Endothelial cell of umbilical vein (primary cell): ENCODE measurements at regions not wholly inside any gene's neighbourhood (a gene's known extent, or its start where the extent isn't known, plus 50 kb on each side); places are given as distances from the start of the nearest gene placed in this dataset.

ENCODE experiments used
- BruUV-seq: library from RNA; stranded (reverse); fragments of 400-500 nt; replicated peaks from 2 replicates; lab custom pipeline; 2021; lab: Mats Ljungman, UMichigan
- CTCF ChIA-PET: fragments of 300-600, 350-600 bp; sonication (Branson Sonifier 250); formaldehyde crosslinking; loops from one replicate; lab custom pipeline; 2021; ENCODE audit warnings: antibody characterized with exemption, inconsistent platforms; lab: Charles Lee
- POLR2A ChIA-PET: fragments of 300-600, 350-600 bp; sonication (Branson Sonifier 250); formaldehyde crosslinking; loops from one replicate; lab custom pipeline; 2021; ENCODE audit warnings: antibody characterized with exemption, inconsistent platforms; lab: Charles Lee
- DNase-seq: peaks from one replicate; pipeline ENCODE4 v3.0.0-alpha.2; 2011; ENCODE audit warnings: low read depth, low spot score
- FAIRE-seq: peaks from 2 replicates; lab custom pipeline; 2011; peaks lifted over from hg19 to GRCh38; lab: Jason Lieb, UNC
- H2AFZ ChIP-seq: 2 replicates; pipeline ENCODE4 v1.6.0; 2012; ENCODE audit warnings: low read depth, low read length, control low read depth, inconsistent platforms
- H3K27ac ChIP-seq: 2 replicates; pipeline ENCODE4 v1.5.1; 2011; ENCODE audit warnings: low read depth, mild to moderate bottlenecking, control low read depth, low read length, moderate library complexity; ENCODE audit not compliant: insufficient read depth
- H3K27me3 ChIP-seq, 2 experiments: 2 replicates each; pipeline versions ENCODE4 v1.6.0 to v1.6.1; 2011; ENCODE audit warnings: low read length in 2 of 2, mixed read lengths in 1 of 2; ENCODE audit not compliant: control insufficient read depth in 2 of 2, insufficient read depth in 2 of 2
- H3K36me3 ChIP-seq, 2 experiments: 2 replicates in 1 of 2; 3 replicates in 1 of 2; pipeline ENCODE4 v1.5.1; 2011; ENCODE audit warnings: low read length in 2 of 2, mild to moderate bottlenecking in 1 of 2, moderate library complexity in 1 of 2; ENCODE audit not compliant: control insufficient read depth in 2 of 2, insufficient read depth in 2 of 2; ENCODE audit errors: extremely low read depth in 1 of 2
- H3K4me1 ChIP-seq: 3 replicates; pipeline ENCODE4 v1.5.1; 2011; ENCODE audit warnings: mild to moderate bottlenecking, low read length; ENCODE audit not compliant: control insufficient read depth, insufficient read depth; ENCODE audit errors: extremely low read depth
- H3K4me2 ChIP-seq: 2 replicates; pipeline ENCODE4 v1.6.1; 2011; ENCODE audit warnings: low read length, control low read depth, mixed read lengths; ENCODE audit not compliant: insufficient read depth
- H3K4me3 ChIP-seq, 3 experiments: fragments of 200-600 bp in 1 of 3; sonication (generic), shearing (Covaris generic) in 1 of 3; replicated peaks in 1 of 3; 2 replicates each; pipeline ENCODE4 v1.5.1; 2011 to 2016; ENCODE audit warnings: control low read depth in 3 of 3, low read length in 3 of 3, mild to moderate bottlenecking in 2 of 3, inconsistent platforms in 1 of 3, low read depth in 1 of 3, moderate library complexity in 1 of 3; ENCODE audit not compliant: insufficient read depth in 1 of 3
- H3K79me2 ChIP-seq: 2 replicates; pipeline ENCODE4 v1.6.0; 2012; ENCODE audit warnings: low read length, inconsistent platforms; ENCODE audit not compliant: control insufficient read depth, insufficient read depth
- H3K9ac ChIP-seq: replicated peaks from 2 replicates; pipeline ENCODE3; 2011; ENCODE audit warnings: low read length, control low read depth; ENCODE audit not compliant: insufficient read depth; ENCODE audit errors: extremely low read depth
- H3K9me1 ChIP-seq: replicated peaks from 3 replicates; pipeline ENCODE4 v1.6.0; 2011; ENCODE audit warnings: mild to moderate bottlenecking, low read length; ENCODE audit not compliant: control insufficient read depth, insufficient read depth; ENCODE audit errors: extremely low read depth
- H3K9me3 ChIP-seq: replicated peaks from 2 replicates; pipeline ENCODE4 v1.5.1; 2012; ENCODE audit warnings: low read length, inconsistent platforms; ENCODE audit not compliant: control insufficient read depth, insufficient read depth
- H4K20me1 ChIP-seq: replicated peaks from 2 replicates; pipeline ENCODE3; 2011; ENCODE audit warnings: mild to moderate bottlenecking, low read length; ENCODE audit not compliant: control insufficient read depth, insufficient read depth; ENCODE audit errors: extremely low read depth
- EZH2 ChIP-seq: IDR thresholded peaks from 2 replicates; pipeline ENCODE4 v1.6.1; 2012; ENCODE audit warnings: borderline replicate concordance, low read depth, mild to moderate bottlenecking, moderate library complexity, low read length, inconsistent platforms; ENCODE audit not compliant: severe bottlenecking
- FOS ChIP-seq: IDR thresholded peaks from 2 replicates; pipeline ENCODE4 v1.6.1; 2011; ENCODE audit warnings: mild to moderate bottlenecking, low read length, moderate library complexity, borderline replicate concordance; ENCODE audit not compliant: insufficient read depth
- GATA2 ChIP-seq: IDR thresholded peaks from 2 replicates; pipeline ENCODE4 v1.7.0; 2011; ENCODE audit warnings: low read depth, mild to moderate bottlenecking, moderate library complexity, mixed read lengths, low read length; ENCODE audit not compliant: insufficient read length, insufficient read depth
- JUN ChIP-seq: IDR thresholded peaks from 2 replicates; pipeline ENCODE4 v1.6.1; 2011; ENCODE audit warnings: borderline replicate concordance, low read depth; ENCODE audit not compliant: insufficient read length, insufficient read depth
- MYC ChIP-seq: IDR thresholded peaks from one replicate; pipeline ENCODE4 v1.6.1; 2011; ENCODE audit warnings: mild to moderate bottlenecking, low read depth, low read length
- POLR2A ChIP-seq: IDR thresholded peaks from 2 replicates; pipeline ENCODE4 v1.6.1; 2012; ENCODE audit warnings: low read depth, mild to moderate bottlenecking, control low read depth, low read length
- POLR2AphosphoS5 ChIP-seq: IDR thresholded peaks from 2 replicates; pipeline ENCODE4 v1.6.1; 2012; ENCODE audit warnings: low read depth, mild to moderate bottlenecking, control low read depth, low read length, moderate library complexity; ENCODE audit not compliant: insufficient read depth
- dilution Hi-C: fragments of 300-500 bp; cut with MboI; formaldehyde crosslinking; loops from one replicate; pipeline ENCODE4 v1.15.0; 2019; ENCODE audit warnings: low sequenced_read_pairs; ENCODE audit not compliant: extremely low pct_ligation_motif_present
- intact Hi-C: fragments of 100-400 bp; cut with micrococcal nuclease; formaldehyde crosslinking; loops from one replicate; pipeline ENCODE4 v1.10.0; 2022
- TF ChIP-seq, protein P1 (sequence below), 2 donors: IDR thresholded peaks; 1 replicate in 1 of 2; 2 replicates in 1 of 2; pipeline ENCODE4 v1.5.1; 2011; ENCODE audit warnings: low read length in 2 of 2, mild to moderate bottlenecking in 2 of 2, moderate library complexity in 2 of 2, control low read depth in 1 of 2, inconsistent platforms in 1 of 2, low read depth in 1 of 2; ENCODE audit not compliant: insufficient read depth in 1 of 2; ENCODE audit errors: extremely low read depth in 1 of 2
- TF ChIP-seq, protein P2 (sequence below): IDR thresholded peaks from 2 replicates; pipeline ENCODE4 v1.6.1; 2011; ENCODE audit not compliant: insufficient read depth, insufficient read length

DNA sequence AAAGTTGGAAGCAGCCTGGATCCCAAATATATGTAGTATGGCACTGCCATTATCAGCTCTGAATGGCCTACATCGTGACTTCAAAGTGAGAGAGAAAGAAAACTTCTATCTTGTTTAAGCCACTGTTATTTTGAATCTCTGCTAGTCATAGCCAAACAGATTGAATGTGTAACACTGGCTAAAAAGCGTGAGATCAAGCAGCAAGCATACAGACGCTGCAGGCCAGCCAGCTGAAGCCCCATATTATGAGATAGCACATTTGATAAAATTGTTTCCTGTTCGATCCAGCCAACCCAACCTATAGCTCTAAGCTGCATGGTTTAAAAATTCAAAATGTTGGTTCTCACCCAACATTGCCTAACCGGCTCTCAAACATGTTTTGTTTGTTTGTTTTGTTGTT, 95.0 kb downstream of the DUSP6 start:
- DNase-seq: no peak
- H3K4me2 ChIP-seq: no peak overlapping the region
- TF ChIP-seq POLR2A (no peak), EZH2 (no peak), FOS (no peak), POLR2AphosphoS5 (no peak), JUN (no peak), MYC (no peak), GATA2 (no peak)
- TF ChIP-seq, protein P1, sequence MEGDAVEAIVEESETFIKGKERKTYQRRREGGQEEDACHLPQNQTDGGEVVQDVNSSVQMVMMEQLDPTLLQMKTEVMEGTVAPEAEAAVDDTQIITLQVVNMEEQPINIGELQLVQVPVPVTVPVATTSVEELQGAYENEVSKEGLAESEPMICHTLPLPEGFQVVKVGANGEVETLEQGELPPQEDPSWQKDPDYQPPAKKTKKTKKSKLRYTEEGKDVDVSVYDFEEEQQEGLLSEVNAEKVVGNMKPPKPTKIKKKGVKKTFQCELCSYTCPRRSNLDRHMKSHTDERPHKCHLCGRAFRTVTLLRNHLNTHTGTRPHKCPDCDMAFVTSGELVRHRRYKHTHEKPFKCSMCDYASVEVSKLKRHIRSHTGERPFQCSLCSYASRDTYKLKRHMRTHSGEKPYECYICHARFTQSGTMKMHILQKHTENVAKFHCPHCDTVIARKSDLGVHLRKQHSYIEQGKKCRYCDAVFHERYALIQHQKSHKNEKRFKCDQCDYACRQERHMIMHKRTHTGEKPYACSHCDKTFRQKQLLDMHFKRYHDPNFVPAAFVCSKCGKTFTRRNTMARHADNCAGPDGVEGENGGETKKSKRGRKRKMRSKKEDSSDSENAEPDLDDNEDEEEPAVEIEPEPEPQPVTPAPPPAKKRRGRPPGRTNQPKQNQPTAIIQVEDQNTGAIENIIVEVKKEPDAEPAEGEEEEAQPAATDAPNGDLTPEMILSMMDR (IDR thresholded peaks at IDR 0.05; ENCODE audit: extremely low read depth in 1 of 2, insufficient read depth in 1 of 2, low read depth in 1 of 2, low read length in 2 of 2): no peak
- TF ChIP-seq, protein P2, sequence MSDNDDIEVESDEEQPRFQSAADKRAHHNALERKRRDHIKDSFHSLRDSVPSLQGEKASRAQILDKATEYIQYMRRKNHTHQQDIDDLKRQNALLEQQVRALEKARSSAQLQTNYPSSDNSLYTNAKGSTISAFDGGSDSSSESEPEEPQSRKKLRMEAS: no peak
- CTCF ChIA-PET: no interaction called here
- no peaks in the 10 kb centered on the region for H3K27me3 ChIP-seq
- no peak overlapping the region for H3K27ac ChIP-seq
- peaks cover 6% of the 10 kb centered on the region for H3K4me1 ChIP-seq
- no peak overlapping the region for H2AFZ ChIP-seq
- POLR2A ChIA-PET: no interaction called here
- H3K9me3 ChIP-seq: no peaks in the 10 kb centered on the region
- intact Hi-C loops (no loop called here), dilution Hi-C loops (no loop called here)
- no peaks in the 10 kb centered on the region for H4K20me1 ChIP-seq
- FAIRE-seq: peak; percentile 54
- H3K9me1 ChIP-seq: no peaks in the 10 kb centered on the region
- H3K79me2 ChIP-seq: no peaks in the 10 kb centered on the region
- no peaks in the 10 kb centered on the region for H3K36me3 ChIP-seq
- H3K9ac ChIP-seq: no peak overlapping the region
- no peak overlapping the region for H3K4me3 ChIP-seq
- BruUV-seq: no TSS peak
